ENCODE measurements at regions not wholly inside any gene's neighbourhood (a gene's known extent, or its start where the extent isn't known, plus 50 kb on each side); places are given as distances from the start of the nearest gene placed in this dataset.

DNA sequence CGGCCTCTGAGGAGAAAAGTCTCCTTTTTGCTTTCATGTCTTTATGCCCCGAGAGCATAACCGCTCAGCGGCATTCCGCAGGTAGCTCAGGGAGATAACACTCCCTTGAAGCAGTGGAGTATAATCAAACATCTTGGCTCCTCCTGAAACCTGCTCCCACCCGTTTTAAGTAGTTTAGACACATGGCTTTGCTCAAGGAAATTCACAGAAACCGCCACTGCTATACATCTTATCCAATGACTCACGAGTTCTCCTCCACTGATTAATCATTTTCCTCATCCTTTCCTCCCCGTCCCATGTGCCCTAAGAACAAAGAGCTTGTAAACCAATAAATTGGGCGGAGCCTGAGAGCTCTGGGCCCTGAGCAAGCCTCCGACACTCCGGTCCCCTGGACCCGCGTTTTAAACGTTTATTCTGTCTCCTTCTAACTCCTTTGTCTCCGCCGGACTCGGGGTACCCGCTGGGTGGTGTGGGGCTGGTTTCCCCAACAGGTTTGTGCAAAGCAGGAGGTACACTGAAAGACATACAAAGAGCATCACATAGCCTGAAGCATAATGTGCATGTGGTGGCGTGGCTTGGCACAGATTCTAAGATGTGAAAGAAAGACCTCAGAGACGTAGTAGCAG is 401.2 kb downstream of the TLL1 start:
- no peak for DNase-seq (ENCODE audit: low spot score)

DNA sequence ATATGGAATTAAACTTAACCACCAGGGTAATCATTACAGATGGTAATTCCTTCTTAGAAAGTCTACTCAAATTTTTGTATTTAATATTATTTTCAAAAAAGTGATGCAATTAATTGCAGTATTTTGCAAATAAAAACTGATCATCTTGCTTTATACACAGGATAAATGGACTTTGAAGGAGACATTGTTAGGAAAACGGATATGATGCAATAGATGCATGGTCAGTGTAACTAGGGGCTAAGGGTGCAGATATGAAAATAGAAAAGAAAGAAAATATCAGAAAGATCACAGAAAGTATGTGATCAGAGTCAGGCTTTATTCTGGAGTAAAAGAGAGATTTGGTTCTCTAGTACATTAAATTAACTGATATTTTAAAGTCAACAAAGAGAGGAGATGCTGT is 401.7 kb downstream of the TLL1 start:
- DNase-seq (ENCODE audit: low spot score) = no peak

DNA sequence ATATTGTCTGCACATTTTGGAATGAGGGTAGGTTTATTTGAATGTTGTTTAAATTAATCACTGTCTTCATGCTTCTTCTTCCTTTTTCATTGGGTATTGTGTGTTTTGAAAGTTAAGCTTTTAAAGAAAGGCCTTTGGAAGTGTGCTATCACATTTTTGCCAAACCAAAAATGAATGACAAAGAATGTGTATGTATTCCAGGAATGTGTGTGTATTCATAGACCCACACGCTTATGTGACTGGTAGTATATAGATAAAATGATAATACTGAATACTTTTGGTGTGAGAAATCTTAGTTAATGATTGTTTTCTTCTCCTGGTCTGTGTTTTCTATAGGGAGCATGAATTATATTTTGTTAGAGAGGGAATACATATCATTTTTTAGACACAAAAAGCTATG is 404.4 kb downstream of the TLL1 start:
- DNase-seq (ENCODE audit: low spot score) = no peak

DNA sequence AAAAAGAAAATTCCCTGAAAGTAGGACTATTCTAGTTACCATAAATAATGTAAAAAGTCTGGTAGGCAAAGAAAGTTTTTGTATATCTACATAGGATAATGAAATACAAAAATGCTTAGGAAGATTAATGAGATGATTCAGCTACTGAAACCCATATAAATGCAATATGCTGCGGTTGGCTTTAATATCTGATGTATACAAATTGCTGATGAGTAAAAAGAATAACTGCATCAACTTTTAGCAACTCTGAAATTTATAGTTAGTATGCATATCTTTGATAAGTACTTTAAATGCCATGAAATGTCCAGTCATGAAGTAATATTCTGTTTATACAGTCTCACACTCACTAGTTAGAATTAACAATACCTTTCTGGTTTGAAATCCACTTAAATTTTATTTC is 404.8 kb downstream of the TLL1 start:
- no peak for DNase-seq (ENCODE audit: low spot score)

DNA sequence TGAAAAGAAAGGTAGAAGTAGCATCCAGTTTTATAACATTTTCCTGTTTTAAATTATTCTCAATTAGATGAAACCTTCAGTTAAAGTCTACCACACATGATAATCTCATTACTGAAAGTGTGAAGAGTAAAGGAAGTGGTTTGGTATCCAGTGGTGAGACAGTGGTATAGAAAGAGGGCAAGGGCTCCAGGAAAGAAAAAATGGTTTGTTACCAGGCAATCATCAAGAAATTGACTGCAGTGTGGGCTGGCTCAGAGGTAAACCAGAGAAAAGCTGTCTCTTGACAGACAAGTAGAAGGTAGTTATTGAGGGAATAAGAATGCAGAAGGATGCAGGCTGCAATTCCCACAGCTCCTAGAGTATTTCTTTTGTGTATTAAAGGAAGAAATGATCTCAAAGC is 406.2 kb downstream of the TLL1 start:
- DNase-seq (ENCODE audit: low spot score) = no peak

DNA sequence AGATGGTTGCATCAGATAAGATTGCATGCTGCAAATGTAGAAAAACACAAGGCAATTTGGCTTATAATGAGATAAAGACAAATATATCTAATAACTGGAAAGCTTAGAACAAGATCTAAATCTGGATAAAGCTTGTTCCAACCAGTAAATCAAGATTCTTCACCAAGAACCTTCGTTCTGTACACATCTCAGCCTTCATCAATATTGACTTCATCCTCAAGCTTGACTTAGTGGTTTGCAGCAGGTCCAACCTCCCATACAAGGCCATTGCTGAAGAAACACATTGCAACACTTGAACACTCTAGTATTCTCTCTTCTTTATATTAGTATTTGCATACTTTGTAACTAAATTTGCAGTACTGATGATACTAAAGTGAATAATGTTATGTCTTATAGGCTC is 407.6 kb downstream of the TLL1 start:
- DNase-seq (ENCODE audit: low spot score) = no peak

DNA sequence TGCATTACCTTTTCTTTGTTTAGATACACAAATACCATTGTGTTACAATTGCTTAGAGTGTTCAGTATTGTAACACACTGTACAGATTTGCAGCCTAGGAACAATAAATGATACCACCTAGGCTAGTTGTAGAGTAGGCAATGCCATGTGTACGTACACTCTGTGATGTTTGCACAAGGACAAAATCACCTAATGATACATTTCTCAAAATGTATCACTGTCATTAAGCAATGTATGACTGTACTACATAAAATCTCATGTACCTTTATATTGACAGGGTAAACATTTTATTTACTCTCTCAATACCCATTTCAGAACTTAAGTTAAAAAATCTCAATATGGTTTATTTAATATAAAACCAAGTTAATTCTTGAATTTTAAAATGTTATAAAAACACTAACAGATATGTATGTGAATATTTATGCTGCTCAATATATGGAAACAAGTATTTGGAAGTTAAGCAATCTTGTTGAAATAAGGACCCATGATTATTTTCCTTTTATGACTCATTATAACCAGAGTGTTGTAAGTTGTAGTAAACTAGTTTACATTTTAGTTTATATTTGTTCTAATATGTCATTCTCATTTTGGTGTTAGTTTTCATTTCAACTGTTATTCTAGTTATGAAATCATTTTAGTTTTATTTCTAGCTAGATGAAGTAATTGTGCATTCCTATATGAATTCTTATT is 409.2 kb downstream of the TLL1 start:
- no peak for DNase-seq (ENCODE audit: low spot score)

DNA sequence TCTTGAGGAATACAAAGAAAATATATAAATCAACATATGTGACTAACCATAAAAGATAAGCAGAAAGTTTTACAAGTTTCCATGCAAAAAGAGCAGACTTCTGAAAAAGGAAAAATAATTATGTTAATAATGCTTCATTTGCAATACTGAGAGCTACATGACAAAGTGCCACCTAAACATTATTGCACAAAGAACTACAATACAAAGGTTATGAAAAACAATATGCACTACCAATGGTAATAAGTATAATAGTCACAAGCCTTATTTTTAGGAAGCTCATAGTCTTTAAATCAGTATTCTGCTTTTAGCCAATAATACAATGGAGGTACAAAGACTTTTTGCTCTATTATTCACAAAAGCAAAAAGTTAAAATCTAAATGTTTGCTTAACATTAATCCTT is 411.2 kb downstream of the TLL1 start:
- DNase-seq (ENCODE audit: low spot score) = no peak

DNA sequence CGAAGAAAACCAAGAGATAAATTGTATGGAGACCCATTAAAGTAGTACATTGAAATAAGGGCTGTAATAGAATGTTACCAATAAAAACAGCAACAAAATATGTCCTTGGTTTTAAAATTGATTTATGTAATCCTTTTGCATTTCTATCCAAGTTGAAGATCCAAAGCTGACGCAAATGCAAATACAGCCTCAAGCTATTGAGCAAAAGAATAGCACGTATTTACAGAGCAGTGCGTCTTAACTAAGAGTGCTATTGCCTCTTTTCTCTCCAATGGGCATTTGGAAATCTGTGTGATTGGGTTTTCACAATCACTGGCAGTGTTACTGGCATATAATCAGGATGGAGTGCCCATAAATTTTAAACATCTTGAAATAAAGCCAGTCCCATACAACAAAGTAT is 417.4 kb downstream of the TLL1 start:
- DNase-seq (ENCODE audit: low spot score) = no peak

DNA sequence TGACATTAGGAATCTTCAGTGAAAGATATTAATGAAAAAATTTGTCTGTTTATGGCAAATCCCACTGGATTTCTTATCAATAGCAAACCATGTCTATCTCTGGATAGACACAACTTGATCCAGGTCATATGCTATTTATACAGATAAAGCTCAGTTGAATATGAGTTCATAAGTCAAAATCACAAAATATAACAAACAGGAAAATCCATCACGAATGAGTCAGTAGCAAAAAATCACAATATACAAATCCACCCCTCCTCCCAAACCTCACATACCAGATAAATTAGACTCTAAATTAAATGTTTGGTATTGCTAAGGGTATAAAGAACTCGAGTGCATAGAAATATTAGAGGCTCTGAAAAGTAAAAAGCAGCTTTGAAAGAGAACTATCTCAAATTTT is 420.5 kb downstream of the TLL1 start:
- DNase-seq (ENCODE audit: low spot score) = no peak

DNA sequence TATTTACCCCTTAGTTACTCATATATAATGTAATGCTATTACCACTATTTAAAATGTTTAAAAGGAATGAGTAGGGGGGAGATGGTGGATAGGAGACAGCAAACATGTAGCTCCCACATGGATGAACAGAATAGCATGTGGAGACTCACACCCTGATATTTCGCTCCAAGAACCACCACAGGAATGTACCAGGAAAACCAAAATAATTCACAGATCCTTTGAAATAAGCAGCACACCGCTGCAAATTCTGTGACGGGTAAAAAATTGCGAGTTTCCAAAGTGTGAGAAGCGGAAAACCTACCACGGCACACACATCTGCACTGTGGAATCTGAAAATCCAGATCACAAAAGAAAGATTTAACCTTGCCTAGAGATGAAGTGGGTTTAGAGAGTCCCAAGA is 428.2 kb downstream of the TLL1 start:
- no peak for DNase-seq (ENCODE audit: low spot score)

DNA sequence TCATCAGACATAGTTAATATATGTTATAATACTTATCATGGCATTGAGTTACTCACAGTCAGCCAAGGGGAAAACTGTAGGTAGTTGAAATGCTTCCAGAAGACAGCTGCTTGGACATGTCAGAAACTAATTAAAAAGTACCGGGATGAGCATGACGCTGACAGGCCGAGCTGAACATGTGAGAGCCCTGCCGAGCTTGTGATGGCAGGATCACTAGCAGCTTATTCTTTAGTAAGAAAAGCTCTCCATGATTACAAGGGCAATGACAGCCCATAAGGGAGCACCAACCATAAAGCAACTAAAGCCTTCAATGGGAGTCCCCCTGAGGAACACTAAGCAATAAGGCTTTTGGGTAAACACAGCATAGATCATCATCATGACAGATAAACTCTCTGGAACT is 435.6 kb downstream of the TLL1 start:
- DNase-seq (ENCODE audit: low spot score) = no peak

DNA sequence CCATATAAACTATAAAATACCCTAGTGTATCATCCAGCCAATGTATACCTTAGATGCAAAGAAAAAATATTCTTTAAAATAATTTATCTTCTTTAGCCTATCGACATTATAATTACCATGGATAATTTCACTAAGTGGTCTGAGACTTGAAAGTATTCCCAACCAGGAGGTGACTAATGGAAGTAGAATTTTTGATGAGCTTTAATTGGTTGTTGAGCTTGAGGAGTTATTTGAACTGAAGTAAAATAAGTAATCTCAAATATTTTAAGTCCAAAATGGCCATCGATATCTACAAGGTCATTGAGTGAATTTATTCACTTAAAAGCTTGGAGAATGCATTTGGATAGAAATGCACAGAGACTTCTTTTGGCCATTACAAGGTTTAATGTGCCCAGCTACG is 436.2 kb downstream of the TLL1 start:
- no peak for DNase-seq (ENCODE audit: low spot score)

DNA sequence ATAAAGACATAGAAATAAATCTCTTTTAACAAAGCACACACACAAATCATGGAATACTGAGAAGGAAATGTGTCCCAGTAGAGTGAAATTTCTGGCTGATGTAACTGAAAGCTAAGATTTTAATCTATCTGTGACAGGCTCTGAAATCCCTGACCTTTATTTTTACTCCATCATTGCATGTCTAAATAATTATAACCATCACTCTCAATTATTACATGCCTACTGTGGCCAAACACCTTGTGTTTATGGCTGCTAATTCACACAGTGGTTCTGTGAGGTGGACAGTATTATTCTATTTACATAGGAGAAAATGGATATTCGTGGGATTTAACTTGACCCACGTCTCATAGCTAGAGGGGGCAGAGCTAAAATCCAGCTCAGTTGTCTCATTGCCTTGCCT is 438.1 kb downstream of the TLL1 start:
- no peak for DNase-seq (ENCODE audit: low spot score)

DNA sequence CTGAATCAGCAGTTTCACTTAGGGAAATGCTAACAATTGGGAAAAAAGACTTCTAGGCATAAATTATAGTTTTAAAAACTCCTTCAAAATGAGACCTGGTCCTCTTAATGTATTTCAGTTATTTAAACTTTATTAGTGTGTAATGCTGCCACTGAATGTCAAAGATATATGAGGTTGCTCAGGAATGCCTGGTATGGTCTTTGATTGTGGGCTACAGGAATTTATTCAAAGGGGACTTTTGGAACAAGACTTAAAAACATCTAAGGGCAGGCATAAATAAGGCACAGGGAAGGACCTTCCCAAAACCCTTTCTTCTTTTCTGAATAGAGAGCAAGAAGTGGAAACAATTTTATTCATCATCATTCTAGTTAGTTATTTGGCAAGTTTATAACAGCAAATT is 439.1 kb downstream of the TLL1 start:
- no peak for DNase-seq (ENCODE audit: low spot score)

DNA sequence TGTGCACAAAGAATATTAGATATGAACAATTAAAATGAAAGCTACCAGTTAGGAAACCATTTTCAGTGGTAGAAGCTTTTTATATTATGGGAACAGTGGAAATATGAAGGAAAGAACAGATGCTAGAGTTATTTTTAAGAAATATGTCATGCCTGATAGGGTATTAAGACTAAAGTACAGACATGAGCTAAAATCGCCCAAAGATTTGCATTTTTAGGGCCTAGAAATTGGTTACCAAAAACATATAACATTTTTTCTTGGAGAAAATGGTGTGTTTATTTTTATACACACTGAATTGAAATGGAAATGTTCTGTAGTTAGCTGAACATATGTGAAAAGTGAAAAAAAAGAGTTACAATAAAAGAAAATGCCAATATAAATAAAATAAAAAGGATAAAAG is 441.9 kb downstream of the TLL1 start:
- no peak for DNase-seq (ENCODE audit: low spot score)

DNA sequence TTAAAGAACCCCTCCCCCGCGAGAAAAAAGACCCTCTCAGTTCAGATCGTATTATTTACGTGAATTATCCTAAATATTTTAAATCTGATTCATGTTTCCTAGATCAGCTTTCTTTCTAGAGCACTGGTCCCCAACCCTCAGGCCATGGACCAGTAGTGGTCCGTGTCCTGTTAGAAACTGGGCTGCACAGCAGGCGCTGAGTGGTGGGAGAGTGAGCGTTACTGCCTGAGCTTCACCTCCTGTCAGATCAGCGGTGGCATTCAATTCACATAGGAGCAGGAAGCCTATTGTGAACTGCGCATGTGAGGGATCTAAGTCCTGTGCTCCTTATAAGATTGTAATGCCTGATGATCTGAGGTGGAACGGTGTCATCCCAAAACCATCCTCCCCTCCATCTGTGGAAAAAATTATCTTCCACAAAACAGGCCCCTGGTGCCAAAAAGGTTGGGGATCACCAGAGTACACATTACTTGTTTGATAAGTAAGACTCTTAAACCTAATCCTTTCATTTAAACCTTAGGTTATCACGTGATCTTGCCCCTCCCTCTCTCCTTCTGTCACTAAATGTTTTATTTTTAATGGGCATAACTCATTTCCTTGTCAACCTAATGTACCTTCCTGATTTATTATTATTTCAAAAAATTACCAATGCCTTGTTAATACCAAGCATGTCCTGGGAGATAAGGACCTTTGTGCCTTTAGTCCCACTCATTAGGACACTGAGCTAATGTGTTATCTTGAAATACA is 442.9 kb downstream of the TLL1 start:
- no peak for DNase-seq (ENCODE audit: low spot score)

DNA sequence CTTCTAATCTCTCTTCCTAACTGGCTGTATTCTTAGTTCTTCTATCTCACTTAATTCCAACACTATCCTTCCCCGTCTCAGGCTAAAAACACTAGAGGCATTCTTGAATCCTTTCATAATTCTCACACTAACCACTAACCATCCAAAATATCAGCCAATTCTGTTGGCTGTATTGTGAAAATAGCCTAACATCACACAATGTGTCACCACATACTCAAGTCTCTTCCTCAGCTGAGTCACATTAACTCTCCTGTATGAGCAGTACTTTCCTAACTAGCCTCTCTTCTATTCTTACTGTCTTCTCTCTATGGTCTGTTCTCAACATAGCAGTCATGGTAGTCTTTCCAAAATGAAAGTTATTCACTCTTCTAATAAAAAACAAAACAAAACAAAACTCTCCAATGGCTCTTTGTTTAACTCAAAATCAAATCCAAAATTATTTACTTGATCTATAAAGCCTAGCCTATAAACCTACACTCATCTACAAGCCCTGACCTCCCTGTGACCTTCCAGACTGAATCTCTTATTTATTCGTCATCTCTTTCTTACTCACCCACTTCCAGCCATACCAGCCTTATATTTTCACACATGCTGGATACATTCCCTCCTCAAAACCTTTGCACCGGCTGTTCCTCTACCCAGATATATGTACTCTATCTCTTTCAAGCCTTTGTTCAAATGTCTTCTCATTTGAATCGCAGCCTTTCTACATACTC is 445.9 kb downstream of the TLL1 start:
- peak; percentile 5 for DNase-seq (ENCODE audit: low spot score)

DNA sequence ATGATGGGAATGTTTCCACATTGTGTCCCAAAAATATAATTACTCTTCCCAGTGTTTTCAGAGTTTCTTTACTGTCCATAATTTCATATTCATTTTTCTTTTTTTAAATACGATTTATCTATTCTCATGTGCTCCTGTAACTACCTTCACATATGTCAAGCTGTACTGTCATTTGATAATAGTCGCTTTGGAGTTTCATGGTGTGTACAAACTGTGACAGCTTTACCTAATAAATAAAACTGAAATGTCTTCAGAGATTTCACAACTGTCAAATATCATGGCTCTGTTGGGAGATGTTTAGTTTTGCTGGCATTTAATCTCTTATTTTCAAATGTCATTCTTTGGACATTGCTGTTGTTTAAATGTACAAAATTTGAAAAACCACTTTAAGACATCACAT is 450.2 kb downstream of the TLL1 start:
- no peak for DNase-seq (ENCODE audit: low spot score)

DNA sequence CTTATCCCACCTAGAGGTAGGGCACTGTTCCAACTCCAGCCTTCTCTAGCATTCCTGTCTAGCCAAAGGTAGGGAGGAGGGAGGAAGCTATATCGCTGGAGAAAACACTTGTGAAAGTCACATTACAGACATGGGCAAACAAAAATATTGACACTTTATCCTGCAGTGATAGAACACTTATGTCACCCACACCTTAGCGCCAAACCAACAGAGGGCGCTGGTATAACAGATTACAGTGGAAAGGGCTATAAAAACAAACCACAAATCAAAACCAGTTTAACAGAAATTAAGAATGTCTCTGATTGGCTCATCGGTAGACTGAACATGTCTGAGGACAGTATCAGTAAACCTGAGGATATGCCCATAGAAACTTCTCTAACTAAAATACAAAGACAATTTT is 451.3 kb downstream of the TLL1 start:
- DNase-seq (ENCODE audit: low spot score) = no peak

DNA sequence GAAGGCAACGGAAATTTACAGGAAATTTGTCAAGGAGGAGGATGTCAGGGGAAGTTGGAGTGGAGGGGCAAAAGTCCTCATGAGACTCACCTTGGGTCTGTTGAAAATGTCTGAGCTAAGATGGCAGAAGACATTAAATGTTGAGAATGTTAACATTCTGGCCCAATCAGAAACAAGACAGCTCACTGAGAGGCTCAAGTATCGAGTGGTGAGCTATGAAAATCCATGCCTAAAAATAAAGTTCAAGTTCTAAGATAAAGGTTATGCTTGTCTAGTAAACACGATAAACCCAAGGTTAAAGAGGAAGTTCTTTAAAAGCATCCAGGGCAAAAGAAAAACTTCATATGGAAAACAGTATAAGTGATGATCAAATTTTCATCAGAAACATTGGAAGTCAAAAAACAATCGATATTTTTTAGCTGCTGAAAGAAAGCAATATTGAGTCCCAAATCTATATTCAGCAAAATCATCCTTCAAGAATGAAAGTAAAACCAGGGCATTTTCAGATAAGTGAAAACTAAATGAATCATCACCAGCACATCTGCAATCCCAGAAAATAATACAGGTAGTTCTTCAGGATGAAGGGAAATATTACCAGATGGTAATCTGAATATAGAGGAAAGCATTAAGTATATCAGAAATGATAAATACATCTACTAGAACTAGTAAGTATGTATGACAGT is 462.4 kb downstream of the TLL1 start:
- DNase-seq (ENCODE audit: low spot score) = no peak

DNA sequence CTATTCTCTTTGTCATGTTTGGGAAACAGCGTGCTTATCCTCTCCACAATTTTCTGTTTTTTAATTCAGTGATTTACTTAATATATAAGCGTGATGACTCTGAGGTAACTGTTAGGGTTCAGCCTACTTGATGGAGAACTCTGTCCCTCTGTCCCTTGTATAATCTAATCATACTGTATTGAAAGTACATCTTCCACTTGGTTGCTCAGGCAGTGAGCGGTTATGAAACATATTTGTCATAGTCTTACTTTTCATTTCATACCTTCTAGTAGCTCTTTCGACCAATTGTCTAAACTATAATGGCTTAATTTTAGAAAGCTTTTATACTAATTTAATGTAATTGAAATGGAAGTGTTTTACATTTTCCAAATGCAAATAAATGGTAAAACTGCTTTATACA is 469.0 kb downstream of the TLL1 start:
- DNase-seq (ENCODE audit: low spot score) = no peak
